ENCODE measurements at regions not wholly inside any gene's neighbourhood (a gene's known extent, or its start where the extent isn't known, plus 50 kb on each side); places are given as distances from the start of the nearest gene placed in this dataset.

GRCh38 chr4:121277194-121278105 lies 103.4 kb downstream of the QRFPR start:
- DNase-seq (ENCODE audit: low read depth) = peak; percentile 4

GRCh38 chr4:121273191-121273590 lies 107.6 kb downstream of the QRFPR start:
- no peak for DNase-seq (ENCODE audit: low read depth)

- peak; percentile 37 for DNase-seq (ENCODE audit: low read depth)
These were observed 108.3 kb downstream of the QRFPR start for GRCh38 chr4:121272526-121272925.

- no peak for DNase-seq (ENCODE audit: low read depth)
These were observed 106.3 kb upstream of the TNIP3 start for GRCh38 chr4:121270389-121270788.

- DNase-seq (ENCODE audit: low read depth) = no peak
These were observed 104.9 kb upstream of the TNIP3 start for GRCh38 chr4:121269001-121269400.

- no peak for DNase-seq (ENCODE audit: low read depth)
These were observed 102.9 kb upstream of the TNIP3 start for GRCh38 chr4:121266982-121267381.

- DNase-seq (ENCODE audit: low read depth) = no peak
These were observed 92.9 kb upstream of the TNIP3 start for GRCh38 chr4:121256887-121257466.

- peak; percentile 89 for DNase-seq (ENCODE audit: low read depth)
These were observed 92.0 kb upstream of the TNIP3 start for GRCh38 chr4:121255986-121256750.

- DNase-seq (ENCODE audit: low read depth) = no peak
These were observed 89.8 kb upstream of the TNIP3 start for GRCh38 chr4:121253961-121254360.

GRCh38 chr4:121252224-121252806 lies 88.2 kb upstream of the TNIP3 start:
- DNase-seq (ENCODE audit: low read depth) = peak; percentile 72

- DNase-seq (ENCODE audit: low read depth) = no peak
These were observed 84.6 kb upstream of the TNIP3 start for GRCh38 chr4:121248747-121249146.

GRCh38 chr4:121246698-121247097 lies 82.6 kb upstream of the TNIP3 start:
- DNase-seq (ENCODE audit: low read depth) = no peak

GRCh38 chr4:121243485-121243884 lies 79.4 kb upstream of the TNIP3 start:
- peak; percentile 8 for DNase-seq (ENCODE audit: low read depth)

GRCh38 chr4:121242188-121242750 lies 78.1 kb upstream of the TNIP3 start:
- no peak for DNase-seq (ENCODE audit: low read depth)

GRCh38 chr4:121239951-121240350 lies 75.8 kb upstream of the TNIP3 start:
- peak; percentile 9 for DNase-seq (ENCODE audit: low read depth)

- no peak for DNase-seq (ENCODE audit: low read depth)
These were observed 74.3 kb upstream of the TNIP3 start for GRCh38 chr4:121238461-121238860.

- no peak for DNase-seq (ENCODE audit: low read depth)
These were observed 72.9 kb upstream of the TNIP3 start for GRCh38 chr4:121237069-121237399.

GRCh38 chr4:121236353-121237068 lies 72.4 kb upstream of the TNIP3 start:
- no peak for DNase-seq (ENCODE audit: low read depth)

- DNase-seq (ENCODE audit: low read depth) = no peak
These were observed 69.9 kb upstream of the TNIP3 start for GRCh38 chr4:121233982-121234381.

GRCh38 chr4:121229993-121230392 lies 65.9 kb upstream of the TNIP3 start:
- no peak for DNase-seq (ENCODE audit: low read depth)

GRCh38 chr4:121228848-121229247 lies 64.7 kb upstream of the TNIP3 start:
- DNase-seq (ENCODE audit: low read depth) = no peak
